H1 (cell line): ENCODE measurements at regions not wholly inside any gene's neighbourhood (a gene's known extent, or its start where the extent isn't known, plus 50 kb on each side); places are given as distances from the start of the nearest gene placed in this dataset.
A peak's percentile ranks its signal among the peaks of the same experiment; 100 is the strongest.

Source experiments
- CTCF ChIA-PET: fragments of 300-600 bp; sonication (Branson Sonifier 250); formaldehyde crosslinking; loops from one replicate; lab custom pipeline; 2021; ENCODE audit not compliant: partially characterized antibody; lab: Charles Lee
- POLR2A ChIA-PET: fragments of 300-600 bp; sonication (Branson Sonifier 250); formaldehyde crosslinking; loops from one replicate; lab custom pipeline; 2021; ENCODE audit warnings: inconsistent platforms; ENCODE audit not compliant: partially characterized antibody; lab: Charles Lee
- DNase-seq, 2 experiments: peaks; one replicate each; pipeline versions ENCODE4 v3.0.0 to v3.0.0-alpha.2; 2010 to 2022; ENCODE audit warnings: low spot score in 2 of 2, low read depth in 1 of 2, mixed read lengths in 1 of 2
- FAIRE-seq: peaks from 2 replicates; lab custom pipeline; 2011; peaks lifted over from hg19 to GRCh38; lab: Jason Lieb, UNC
- H2AFZ ChIP-seq: 2 replicates; pipeline ENCODE4 v1.8.1; 2012; ENCODE audit warnings: low read length, inconsistent platforms
- H2AK5ac ChIP-seq: 2 replicates; pipeline ENCODE4 v1.6.1; 2013; ENCODE audit warnings: low read depth, low read length
- H2BK120ac ChIP-seq: replicated peaks from 2 replicates; pipeline ENCODE3; 2013; ENCODE audit warnings: low read depth, low read length, inconsistent platforms
- H2BK12ac ChIP-seq: 2 replicates; pipeline ENCODE4 v1.6.1; 2013; ENCODE audit warnings: low read depth, low read length
- H2BK15ac ChIP-seq: 2 replicates; pipeline ENCODE4 v1.6.1; 2013; ENCODE audit warnings: low read length
- H2BK20ac ChIP-seq: 2 replicates; pipeline ENCODE4 v1.6.1; 2013; ENCODE audit warnings: low read length
- H2BK5ac ChIP-seq: 2 replicates; pipeline ENCODE4 v1.6.1; 2013; ENCODE audit warnings: low read depth, low read length
- H3K14ac ChIP-seq: 2 replicates; pipeline ENCODE4 v1.6.1; 2013; ENCODE audit warnings: inconsistent platforms; ENCODE audit not compliant: insufficient read length
- H3K18ac ChIP-seq: 2 replicates; pipeline ENCODE4 v1.6.1; 2013; ENCODE audit warnings: low read length; ENCODE audit errors: extremely low read depth
- H3K23ac ChIP-seq: 2 replicates; pipeline ENCODE4 v1.6.1; 2013; ENCODE audit warnings: inconsistent platforms; ENCODE audit not compliant: insufficient read length
- H3K23me2 ChIP-seq: 2 replicates; pipeline ENCODE4 v1.6.1; 2013; ENCODE audit warnings: low read depth, low read length
- H3K27ac ChIP-seq: 2 replicates; pipeline ENCODE4 v1.6.1; 2011; ENCODE audit warnings: low read depth, low read length, inconsistent platforms
- H3K27me3 ChIP-seq, 4 experiments: replicated peaks in 1 of 4; 1 replicate in 1 of 4; 2 replicates in 3 of 4; pipeline versions ENCODE4 v1.6.1 to v1.8.1; 2011 to 2013; ENCODE audit warnings: low read length in 3 of 4, mild to moderate bottlenecking in 3 of 4, inconsistent platforms in 2 of 4, mixed read lengths in 2 of 4, moderate library complexity in 1 of 4; ENCODE audit not compliant: control insufficient read depth in 3 of 4, insufficient read depth in 3 of 4; ENCODE audit errors: extremely low read depth in 1 of 4
- H3K36me3 ChIP-seq, 4 experiments: 2 replicates each; pipeline versions ENCODE4 v1.6.1 to v1.8.1; 2011 to 2013; ENCODE audit warnings: mild to moderate bottlenecking in 4 of 4, low read length in 3 of 4, moderate library complexity in 2 of 4, control low read depth in 1 of 4, inconsistent platforms in 1 of 4; ENCODE audit not compliant: insufficient read depth in 4 of 4, control insufficient read depth in 2 of 4
- H3K4ac ChIP-seq: replicated peaks from 2 replicates; pipeline ENCODE3; 2013; ENCODE audit warnings: low read length, low read depth, mixed read lengths, inconsistent platforms; ENCODE audit not compliant: insufficient read length
- H3K4me1 ChIP-seq, 4 experiments: replicated peaks in 1 of 4; 1 replicate in 1 of 4; 2 replicates in 3 of 4; pipeline versions ENCODE4 v1.6.1 to v1.8.1; 2011 to 2013; ENCODE audit warnings: low read length in 3 of 4, inconsistent platforms in 2 of 4, mixed read lengths in 1 of 4; ENCODE audit not compliant: insufficient read depth in 4 of 4, control insufficient read depth in 3 of 4
- H3K4me2 ChIP-seq, 2 experiments: 2 replicates each; pipeline versions ENCODE4 v1.6.1 to v1.8.1; 2011 to 2013; ENCODE audit warnings: low read depth in 2 of 2, low read length in 2 of 2, control low read depth in 1 of 2, inconsistent platforms in 1 of 2, mild to moderate bottlenecking in 1 of 2; ENCODE audit not compliant: insufficient read depth in 1 of 2
- H3K4me3 ChIP-seq, 4 experiments: fragments of 200-600, 300-600 bp in 1 of 4; sonication (generic), shearing (Covaris generic), sonication (Bioruptor Twin) in 1 of 4; 2 replicates each; pipeline versions ENCODE4 v1.5.1 to v1.8.1; 2011 to 2016; ENCODE audit warnings: low read length in 4 of 4, low read depth in 3 of 4, control low read depth in 2 of 4, inconsistent platforms in 2 of 4, mild to moderate bottlenecking in 2 of 4, mixed read lengths in 1 of 4, moderate library complexity in 1 of 4; ENCODE audit not compliant: insufficient read depth in 2 of 4; ENCODE audit errors: extremely low read depth in 1 of 4
- H3K56ac ChIP-seq: replicated peaks from 2 replicates; pipeline ENCODE3; 2013; ENCODE audit warnings: low read depth, mild to moderate bottlenecking, mixed read lengths, low read length, inconsistent platforms; ENCODE audit not compliant: insufficient read length
- H3K79me1 ChIP-seq: 2 replicates; pipeline ENCODE4 v1.6.1; 2013; ENCODE audit warnings: low read depth, low read length, control low read depth
- H3K79me2 ChIP-seq, 2 experiments: 2 replicates each; pipeline versions ENCODE4 v1.6.1 to v1.8.1; 2012 to 2013; ENCODE audit warnings: low read length in 2 of 2, mild to moderate bottlenecking in 2 of 2, inconsistent platforms in 1 of 2; ENCODE audit not compliant: insufficient read depth in 2 of 2, control insufficient read depth in 1 of 2
- H3K9ac ChIP-seq, 4 experiments: replicated peaks in 1 of 4; 1 replicate in 1 of 4; 2 replicates in 3 of 4; pipeline versions ENCODE4 v1.6.1 to v1.8.1; 2011 to 2013; ENCODE audit warnings: low read depth in 3 of 4, low read length in 3 of 4, control low read depth in 2 of 4, mild to moderate bottlenecking in 2 of 4, moderate library complexity in 2 of 4, inconsistent platforms in 1 of 4; ENCODE audit errors: extremely low read depth in 1 of 4
- H3K9me3 ChIP-seq, 2 experiments: 2 replicates each; pipeline versions ENCODE4 v1.6.1 to v1.8.1; 2012 to 2013; ENCODE audit warnings: mild to moderate bottlenecking in 2 of 2, moderate library complexity in 2 of 2, control low read depth in 1 of 2, inconsistent platforms in 1 of 2, low read depth in 1 of 2, low read length in 1 of 2, mixed read lengths in 1 of 2; ENCODE audit not compliant: insufficient read depth in 2 of 2
- H4K20me1 ChIP-seq, 2 experiments: replicated peaks in 1 of 2; 2 replicates each; pipeline versions ENCODE3 to v1.8.1; 2011 to 2013; ENCODE audit warnings: inconsistent platforms in 2 of 2, low read length in 2 of 2, mild to moderate bottlenecking in 1 of 2; ENCODE audit not compliant: insufficient read depth in 2 of 2, control insufficient read depth in 1 of 2
- H4K5ac ChIP-seq: 2 replicates; pipeline ENCODE4 v1.6.1; 2013; ENCODE audit warnings: low read length, low read depth, mixed read lengths, inconsistent platforms; ENCODE audit not compliant: insufficient read length
- H4K8ac ChIP-seq: 2 replicates; pipeline ENCODE4 v1.8.0; 2013; ENCODE audit warnings: mild to moderate bottlenecking, moderate library complexity, low read length, inconsistent platforms; ENCODE audit not compliant: insufficient read depth; ENCODE audit errors: extremely low read depth
- H4K91ac ChIP-seq: replicated peaks from 2 replicates; pipeline ENCODE3; 2013; ENCODE audit warnings: low read length, mixed read lengths, inconsistent platforms; ENCODE audit not compliant: insufficient read length
- ASH2L ChIP-seq: fragments of 200-600, 300-600 bp; sonication (generic); IDR thresholded peaks from one replicate; pipeline ENCODE4 v1.7.1; 2017; ENCODE audit warnings: low read length
- CBX8 ChIP-seq: fragments of 300-800, 300-1000 bp; sonication (generic); IDR thresholded peaks from 2 replicates; pipeline ENCODE4 v1.7.1; 2016; ENCODE audit warnings: low read depth, low read length, borderline replicate concordance
- CEBPB ChIP-seq: IDR thresholded peaks from 2 replicates; pipeline ENCODE4 v1.6.1; 2012; ENCODE audit warnings: low read depth, low read length
- CTBP2 ChIP-seq: IDR thresholded peaks from 2 replicates; pipeline ENCODE4 v1.7.0; 2011; ENCODE audit warnings: borderline replicate concordance, mild to moderate bottlenecking, moderate library complexity, mixed read lengths, low read length; ENCODE audit not compliant: insufficient read depth, insufficient read length
- GTF2F1 ChIP-seq: IDR thresholded peaks from 2 replicates; pipeline ENCODE4 v1.6.1; 2012; ENCODE audit warnings: low read depth, low read length, improper control_type of control experiment, borderline replicate concordance
- NANOG ChIP-seq: IDR thresholded peaks from 2 replicates; pipeline ENCODE4 v1.6.1; 2011; ENCODE audit warnings: low read length, low read depth, mild to moderate bottlenecking, inconsistent platforms; ENCODE audit not compliant: insufficient read depth, poor library complexity, severe bottlenecking
- PHF8 ChIP-seq: fragments of 200-600 bp; sonication (generic); conservative IDR thresholded peaks from 2 replicates; pipeline ENCODE4 v1.7.1; 2012; ENCODE audit warnings: low read depth, mild to moderate bottlenecking, inconsistent platforms, low read length, moderate library complexity
- POU5F1 ChIP-seq: IDR thresholded peaks from 2 replicates; pipeline ENCODE4 v1.6.1; 2011; ENCODE audit warnings: low read depth, mild to moderate bottlenecking, low read length, moderate library complexity
- SAP30 ChIP-seq: fragments of 300-600 bp; sonication (generic); IDR thresholded peaks from 2 replicates; pipeline ENCODE4 v1.7.1; 2012; ENCODE audit warnings: low read length, moderate library complexity, mild to moderate bottlenecking, inconsistent platforms; ENCODE audit not compliant: insufficient read depth, insufficient replicate concordance
- SIRT6 ChIP-seq: IDR thresholded peaks from one replicate; pipeline ENCODE4 v1.7.1; 2012; ENCODE audit warnings: low read length, inconsistent platforms
- SIX5 ChIP-seq: IDR thresholded peaks from 2 replicates; pipeline ENCODE4 v1.6.1; 2011; ENCODE audit warnings: mild to moderate bottlenecking, low read depth, low read length
- SP1 ChIP-seq: IDR thresholded peaks from 2 replicates; pipeline ENCODE4 v1.6.1; 2011; ENCODE audit warnings: low read depth, low read length
- SP2 ChIP-seq: IDR thresholded peaks from 2 replicates; pipeline ENCODE4 v1.6.1; 2012; ENCODE audit warnings: mild to moderate bottlenecking, low read length, inconsistent platforms
- SP4 ChIP-seq: IDR thresholded peaks from 2 replicates; pipeline ENCODE4 v1.6.1; 2012; ENCODE audit warnings: low read length, inconsistent platforms
- ZNF274 ChIP-seq: IDR thresholded peaks from 2 replicates; pipeline ENCODE4 v1.7.0; 2012; ENCODE audit warnings: low read length, borderline replicate concordance; ENCODE audit errors: extremely low read depth
- WGBS, 2 experiments: shearing (Covaris generic) in 1 of 2; methylation state at CpG; one replicate each; pipeline versions ENCODE4 v1.1.6 to v1.1.7; 2013 to 2015; ENCODE audit warnings: low lambda C conversion rate in 2 of 2, mixed read lengths in 2 of 2, inconsistent platforms in 1 of 2, low coverage in 1 of 2, missing lambda C conversion rate in 1 of 2; ENCODE audit not compliant: insufficient replicate concordance in 2 of 2, insufficient coverage in 1 of 2, insufficient read length in 1 of 2; ENCODE audit errors: extremely low coverage in 1 of 2, missing lambda C conversion rate in 1 of 2; 5-methylcytosine and 5-hydroxymethylcytosine counted together
- TF ChIP-seq, protein P1 (sequence below): IDR thresholded peaks from 2 replicates; pipeline ENCODE4 v1.6.1; 2012; ENCODE audit warnings: inconsistent platforms

DNA sequence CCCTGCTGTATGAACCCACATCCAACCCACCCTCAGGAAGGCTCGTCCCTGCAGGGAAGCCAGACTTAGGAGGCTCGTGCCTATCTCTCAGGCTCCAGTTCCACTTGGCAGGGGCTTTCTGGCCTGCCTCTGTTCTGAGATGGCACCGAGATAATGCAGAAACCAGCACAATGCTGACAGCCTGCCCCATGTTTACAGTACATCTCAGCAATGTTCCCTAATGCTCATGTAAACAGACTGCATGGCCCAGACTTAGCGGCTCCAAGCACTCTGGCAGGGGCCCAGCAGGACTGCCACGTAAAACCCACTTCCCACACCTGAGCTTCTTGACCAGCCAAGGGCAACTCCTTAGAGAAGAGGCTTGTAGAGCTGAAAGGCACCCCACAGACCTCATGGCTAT lies 499.5 kb upstream of the BRINP1 start:
- FAIRE-seq: no peak
- Histone ChIP-seq H3K9me3 (peaks cover 0 to 4% of the 10 kb centered on the region in 2 experiments; a peak in 1 of 4 replicates), H3K4ac (no peak overlapping the region), H2BK20ac (no peak overlapping the region), H3K4me3 (no peak overlapping the region), H2BK120ac (no peak overlapping the region), H3K27ac (no peak overlapping the region), H4K91ac (no peak overlapping the region), H3K23me2 (no peaks in the 10 kb centered on the region), H2BK5ac (no peak overlapping the region), H3K23ac (no peak overlapping the region), H3K4me1 (no peaks in the 10 kb centered on the region), H3K79me1 (no peaks in the 10 kb centered on the region), H4K5ac (no peak overlapping the region), H3K36me3 (no peaks in the 10 kb centered on the region), H4K20me1 (no peaks in the 10 kb centered on the region), H2BK15ac (no peak overlapping the region), H3K18ac (no peak overlapping the region), H2BK12ac (no peak overlapping the region), H4K8ac (no peak overlapping the region), H2AFZ (no peak overlapping the region), H3K14ac (no peak overlapping the region), H3K56ac (no peak overlapping the region), H2AK5ac (0 out of 2 replicates have a peak overlapping the region, but pooled peaks have one; percentile 13), H3K4me2 (no peak overlapping the region), H3K27me3 (no peaks in the 10 kb centered on the region; a peak in 1 of 7 replicates), H3K79me2 (no peaks in the 10 kb centered on the region), H3K9ac (no peak overlapping the region)
- no peak for DNase-seq
- POLR2A ChIA-PET: no interaction called here
- CTCF ChIA-PET: interaction anchor here (0.7 kb wide), 1 partner anchor 389 kb away, joined by 3 read pairs; no protein-coding TSS in a partner anchor
- 86% methylated on average over 5 of the region's 5 CpGs; no CpG with 5 or more reads in 1 of the 2 experiments for WGBS, 2 experiments
- TF ChIP-seq CEBPB: no peak
- TF ChIP-seq SP2: no peak
- no peak for TF ChIP-seq NANOG
- no peak for TF ChIP-seq PHF8
- TF ChIP-seq SIRT6: no peak
- TF ChIP-seq SP4: no peak
- no peak for TF ChIP-seq SAP30
- TF ChIP-seq, protein P1, sequence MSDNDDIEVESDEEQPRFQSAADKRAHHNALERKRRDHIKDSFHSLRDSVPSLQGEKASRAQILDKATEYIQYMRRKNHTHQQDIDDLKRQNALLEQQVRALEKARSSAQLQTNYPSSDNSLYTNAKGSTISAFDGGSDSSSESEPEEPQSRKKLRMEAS: no peak
- no peak for TF ChIP-seq ASH2L
- TF ChIP-seq CTBP2: no peak
- TF ChIP-seq GTF2F1: no peak
- TF ChIP-seq ZNF274: no peak
- no peak for TF ChIP-seq SIX5
- TF ChIP-seq CBX8: no peak
- TF ChIP-seq POU5F1: no peak
- TF ChIP-seq SP1: no peak
